H1 (cell line): ENCODE measurements at regions not wholly inside any gene's neighbourhood (a gene's known extent, or its start where the extent isn't known, plus 50 kb on each side); places are given as distances from the start of the nearest gene placed in this dataset.

Source experiments
- CTCF ChIA-PET: fragments of 300-600 bp; sonication (Branson Sonifier 250); formaldehyde crosslinking; loops from one replicate; lab custom pipeline; 2021; ENCODE audit not compliant: partially characterized antibody; lab: Charles Lee
- POLR2A ChIA-PET: fragments of 300-600 bp; sonication (Branson Sonifier 250); formaldehyde crosslinking; loops from one replicate; lab custom pipeline; 2021; ENCODE audit warnings: inconsistent platforms; ENCODE audit not compliant: partially characterized antibody; lab: Charles Lee
- DNase-seq, 2 experiments: peaks; one replicate each; pipeline versions ENCODE4 v3.0.0 to v3.0.0-alpha.2; 2010 to 2022; ENCODE audit warnings: low spot score in 2 of 2, low read depth in 1 of 2, mixed read lengths in 1 of 2
- FAIRE-seq: peaks from 2 replicates; lab custom pipeline; 2011; peaks lifted over from hg19 to GRCh38; lab: Jason Lieb, UNC
- H2AFZ ChIP-seq: 2 replicates; pipeline ENCODE4 v1.8.1; 2012; ENCODE audit warnings: low read length, inconsistent platforms
- H2AK5ac ChIP-seq: 2 replicates; pipeline ENCODE4 v1.6.1; 2013; ENCODE audit warnings: low read depth, low read length
- H2BK120ac ChIP-seq: replicated peaks from 2 replicates; pipeline ENCODE3; 2013; ENCODE audit warnings: low read depth, low read length, inconsistent platforms
- H2BK12ac ChIP-seq: 2 replicates; pipeline ENCODE4 v1.6.1; 2013; ENCODE audit warnings: low read depth, low read length
- H2BK15ac ChIP-seq: 2 replicates; pipeline ENCODE4 v1.6.1; 2013; ENCODE audit warnings: low read length
- H2BK20ac ChIP-seq: 2 replicates; pipeline ENCODE4 v1.6.1; 2013; ENCODE audit warnings: low read length
- H2BK5ac ChIP-seq: 2 replicates; pipeline ENCODE4 v1.6.1; 2013; ENCODE audit warnings: low read depth, low read length
- H3K14ac ChIP-seq: 2 replicates; pipeline ENCODE4 v1.6.1; 2013; ENCODE audit warnings: inconsistent platforms; ENCODE audit not compliant: insufficient read length
- H3K18ac ChIP-seq: 2 replicates; pipeline ENCODE4 v1.6.1; 2013; ENCODE audit warnings: low read length; ENCODE audit errors: extremely low read depth
- H3K23ac ChIP-seq: 2 replicates; pipeline ENCODE4 v1.6.1; 2013; ENCODE audit warnings: inconsistent platforms; ENCODE audit not compliant: insufficient read length
- H3K23me2 ChIP-seq: 2 replicates; pipeline ENCODE4 v1.6.1; 2013; ENCODE audit warnings: low read depth, low read length
- H3K27ac ChIP-seq: 2 replicates; pipeline ENCODE4 v1.6.1; 2011; ENCODE audit warnings: low read depth, low read length, inconsistent platforms
- H3K27me3 ChIP-seq, 4 experiments: replicated peaks in 1 of 4; 1 replicate in 1 of 4; 2 replicates in 3 of 4; pipeline versions ENCODE4 v1.6.1 to v1.8.1; 2011 to 2013; ENCODE audit warnings: low read length in 3 of 4, mild to moderate bottlenecking in 3 of 4, inconsistent platforms in 2 of 4, mixed read lengths in 2 of 4, moderate library complexity in 1 of 4; ENCODE audit not compliant: control insufficient read depth in 3 of 4, insufficient read depth in 3 of 4; ENCODE audit errors: extremely low read depth in 1 of 4
- H3K36me3 ChIP-seq, 4 experiments: 2 replicates each; pipeline versions ENCODE4 v1.6.1 to v1.8.1; 2011 to 2013; ENCODE audit warnings: mild to moderate bottlenecking in 4 of 4, low read length in 3 of 4, moderate library complexity in 2 of 4, control low read depth in 1 of 4, inconsistent platforms in 1 of 4; ENCODE audit not compliant: insufficient read depth in 4 of 4, control insufficient read depth in 2 of 4
- H3K4ac ChIP-seq: replicated peaks from 2 replicates; pipeline ENCODE3; 2013; ENCODE audit warnings: low read length, low read depth, mixed read lengths, inconsistent platforms; ENCODE audit not compliant: insufficient read length
- H3K4me1 ChIP-seq, 4 experiments: replicated peaks in 1 of 4; 1 replicate in 1 of 4; 2 replicates in 3 of 4; pipeline versions ENCODE4 v1.6.1 to v1.8.1; 2011 to 2013; ENCODE audit warnings: low read length in 3 of 4, inconsistent platforms in 2 of 4, mixed read lengths in 1 of 4; ENCODE audit not compliant: insufficient read depth in 4 of 4, control insufficient read depth in 3 of 4
- H3K4me2 ChIP-seq, 2 experiments: 2 replicates each; pipeline versions ENCODE4 v1.6.1 to v1.8.1; 2011 to 2013; ENCODE audit warnings: low read depth in 2 of 2, low read length in 2 of 2, control low read depth in 1 of 2, inconsistent platforms in 1 of 2, mild to moderate bottlenecking in 1 of 2; ENCODE audit not compliant: insufficient read depth in 1 of 2
- H3K4me3 ChIP-seq, 4 experiments: fragments of 200-600, 300-600 bp in 1 of 4; sonication (generic), shearing (Covaris generic), sonication (Bioruptor Twin) in 1 of 4; 2 replicates each; pipeline versions ENCODE4 v1.5.1 to v1.8.1; 2011 to 2016; ENCODE audit warnings: low read length in 4 of 4, low read depth in 3 of 4, control low read depth in 2 of 4, inconsistent platforms in 2 of 4, mild to moderate bottlenecking in 2 of 4, mixed read lengths in 1 of 4, moderate library complexity in 1 of 4; ENCODE audit not compliant: insufficient read depth in 2 of 4; ENCODE audit errors: extremely low read depth in 1 of 4
- H3K56ac ChIP-seq: replicated peaks from 2 replicates; pipeline ENCODE3; 2013; ENCODE audit warnings: low read depth, mild to moderate bottlenecking, mixed read lengths, low read length, inconsistent platforms; ENCODE audit not compliant: insufficient read length
- H3K79me1 ChIP-seq: 2 replicates; pipeline ENCODE4 v1.6.1; 2013; ENCODE audit warnings: low read depth, low read length, control low read depth
- H3K79me2 ChIP-seq, 2 experiments: 2 replicates each; pipeline versions ENCODE4 v1.6.1 to v1.8.1; 2012 to 2013; ENCODE audit warnings: low read length in 2 of 2, mild to moderate bottlenecking in 2 of 2, inconsistent platforms in 1 of 2; ENCODE audit not compliant: insufficient read depth in 2 of 2, control insufficient read depth in 1 of 2
- H3K9ac ChIP-seq, 4 experiments: replicated peaks in 1 of 4; 1 replicate in 1 of 4; 2 replicates in 3 of 4; pipeline versions ENCODE4 v1.6.1 to v1.8.1; 2011 to 2013; ENCODE audit warnings: low read depth in 3 of 4, low read length in 3 of 4, control low read depth in 2 of 4, mild to moderate bottlenecking in 2 of 4, moderate library complexity in 2 of 4, inconsistent platforms in 1 of 4; ENCODE audit errors: extremely low read depth in 1 of 4
- H3K9me3 ChIP-seq, 2 experiments: 2 replicates each; pipeline versions ENCODE4 v1.6.1 to v1.8.1; 2012 to 2013; ENCODE audit warnings: mild to moderate bottlenecking in 2 of 2, moderate library complexity in 2 of 2, control low read depth in 1 of 2, inconsistent platforms in 1 of 2, low read depth in 1 of 2, low read length in 1 of 2, mixed read lengths in 1 of 2; ENCODE audit not compliant: insufficient read depth in 2 of 2
- H4K20me1 ChIP-seq, 2 experiments: replicated peaks in 1 of 2; 2 replicates each; pipeline versions ENCODE3 to v1.8.1; 2011 to 2013; ENCODE audit warnings: inconsistent platforms in 2 of 2, low read length in 2 of 2, mild to moderate bottlenecking in 1 of 2; ENCODE audit not compliant: insufficient read depth in 2 of 2, control insufficient read depth in 1 of 2
- H4K5ac ChIP-seq: 2 replicates; pipeline ENCODE4 v1.6.1; 2013; ENCODE audit warnings: low read length, low read depth, mixed read lengths, inconsistent platforms; ENCODE audit not compliant: insufficient read length
- H4K8ac ChIP-seq: 2 replicates; pipeline ENCODE4 v1.8.0; 2013; ENCODE audit warnings: mild to moderate bottlenecking, moderate library complexity, low read length, inconsistent platforms; ENCODE audit not compliant: insufficient read depth; ENCODE audit errors: extremely low read depth
- H4K91ac ChIP-seq: replicated peaks from 2 replicates; pipeline ENCODE3; 2013; ENCODE audit warnings: low read length, mixed read lengths, inconsistent platforms; ENCODE audit not compliant: insufficient read length
- CHD1 ChIP-seq: IDR thresholded peaks from 2 replicates; pipeline ENCODE4 v1.6.1; 2012; ENCODE audit warnings: low read depth, low read length, improper control_type of control experiment
- MAFK ChIP-seq: IDR thresholded peaks from 2 replicates; pipeline ENCODE4 v1.6.1; 2012; ENCODE audit warnings: low read depth, mild to moderate bottlenecking, improper control_type of control experiment, low read length
- POLR2A ChIP-seq, 2 experiments: IDR thresholded peaks; 1 replicate in 1 of 2; 2 replicates in 1 of 2; pipeline ENCODE4 v1.6.1; 2011; ENCODE audit warnings: low read depth in 2 of 2, low read length in 2 of 2, mild to moderate bottlenecking in 2 of 2; ENCODE audit errors: control extremely low read depth in 1 of 2
- RNF2 ChIP-seq: fragments of 200-900, 300-1000 bp; sonication (generic); IDR thresholded peaks from 2 replicates; pipeline ENCODE4 v1.7.1; 2016; ENCODE audit warnings: borderline replicate concordance, low read depth, mild to moderate bottlenecking, antibody characterized with exemption, low read length; ENCODE audit not compliant: poor library complexity, severe bottlenecking; ENCODE audit errors: missing control alignments
- SIRT6 ChIP-seq: IDR thresholded peaks from one replicate; pipeline ENCODE4 v1.7.1; 2012; ENCODE audit warnings: low read length, inconsistent platforms
- SP4 ChIP-seq: IDR thresholded peaks from 2 replicates; pipeline ENCODE4 v1.6.1; 2012; ENCODE audit warnings: low read length, inconsistent platforms
- WGBS, 2 experiments: shearing (Covaris generic) in 1 of 2; methylation state at CpG; one replicate each; pipeline versions ENCODE4 v1.1.6 to v1.1.7; 2013 to 2015; ENCODE audit warnings: low lambda C conversion rate in 2 of 2, mixed read lengths in 2 of 2, inconsistent platforms in 1 of 2, low coverage in 1 of 2, missing lambda C conversion rate in 1 of 2; ENCODE audit not compliant: insufficient replicate concordance in 2 of 2, insufficient coverage in 1 of 2, insufficient read length in 1 of 2; ENCODE audit errors: extremely low coverage in 1 of 2, missing lambda C conversion rate in 1 of 2; 5-methylcytosine and 5-hydroxymethylcytosine counted together
- TF ChIP-seq, protein P1 (sequence below): IDR thresholded peaks from 2 replicates; pipeline ENCODE4 v1.6.1; 2011; ENCODE audit warnings: low read depth, mild to moderate bottlenecking, low read length; ENCODE audit not compliant: insufficient read depth

DNA sequence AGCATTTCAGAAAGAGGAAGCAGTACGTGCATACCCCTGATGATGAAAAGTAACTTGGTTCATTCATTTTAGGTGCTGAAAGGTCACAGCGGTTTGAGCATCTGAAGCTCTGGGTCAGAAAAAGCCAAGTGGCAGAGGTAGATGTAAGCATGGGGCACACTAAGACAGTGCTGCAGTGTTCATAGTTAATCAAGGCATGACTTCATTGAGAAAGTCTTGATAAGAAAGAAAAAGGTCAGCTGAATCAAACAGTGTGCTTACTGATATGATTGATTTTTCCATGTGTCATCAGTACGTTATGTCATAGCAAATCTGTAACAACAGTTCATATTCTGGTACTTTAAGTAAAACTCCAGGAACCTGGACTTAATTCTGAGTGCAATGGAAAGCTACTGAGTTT lies 107.7 kb upstream of the PCLO start:
- Histone ChIP-seq H3K9ac (no peak overlapping the region), H3K79me1 (no peaks in the 10 kb centered on the region), H3K4me1 (no peaks in the 10 kb centered on the region), H4K20me1 (no peaks in the 10 kb centered on the region), H2BK20ac (no peak overlapping the region), H3K18ac (no peak overlapping the region), H2AFZ (no peak overlapping the region), H3K56ac (no peak overlapping the region), H4K91ac (no peak overlapping the region), H3K4me3 (no peak overlapping the region), H3K23ac (no peak overlapping the region), H2BK12ac (no peak overlapping the region), H3K27me3 (no peaks in the 10 kb centered on the region), H4K8ac (no peak overlapping the region), H4K5ac (no peak overlapping the region), H2BK120ac (no peak overlapping the region), H3K4ac (no peak overlapping the region), H3K14ac (no peak overlapping the region), H3K79me2 (no peaks in the 10 kb centered on the region), H3K9me3 (no peaks in the 10 kb centered on the region), H3K36me3 (no peaks in the 10 kb centered on the region), H3K23me2 (no peaks in the 10 kb centered on the region), H3K4me2 (no peak overlapping the region), H2BK5ac (no peak overlapping the region), H3K27ac (no peak overlapping the region), H2AK5ac (no peak overlapping the region), H2BK15ac (no peak overlapping the region)
- TF ChIP-seq MAFK (no peak), SP4 (no peak), RNF2 (no peak), CHD1 (no peak), SIRT6 (no peak), POLR2A (IDR thresholded peaks at IDR 0.05; ENCODE audit: control extremely low read depth in 1 of 2, low read depth in 2 of 2, low read length in 2 of 2) (no peak)
- TF ChIP-seq, protein P1, sequence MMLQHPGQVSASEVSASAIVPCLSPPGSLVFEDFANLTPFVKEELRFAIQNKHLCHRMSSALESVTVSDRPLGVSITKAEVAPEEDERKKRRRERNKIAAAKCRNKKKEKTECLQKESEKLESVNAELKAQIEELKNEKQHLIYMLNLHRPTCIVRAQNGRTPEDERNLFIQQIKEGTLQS = no peak
- CTCF ChIA-PET = interaction anchor here (0.6 to 2.2 kb wide), 10 partner anchors 10 to 560 kb away, joined by 3 to 13 read pairs (median 4); no protein-coding TSS in a partner anchor
- no peak for DNase-seq
- FAIRE-seq = no peak
- POLR2A ChIA-PET = interaction anchor here (0.6 kb wide), 1 partner anchor 525 kb away, joined by 3 read pairs; no protein-coding TSS in a partner anchor
- 74% methylated on average over 3 of the region's 3 CpGs; no CpG with 5 or more reads in 1 of the 2 experiments for WGBS, 2 experiments
